WTC11 (cell line): ENCODE measurements at regions not wholly inside any gene's neighbourhood (a gene's known extent, or its start where the extent isn't known, plus 50 kb on each side); places are given as distances from the start of the nearest gene placed in this dataset.

Experiments used
- ATF1 ChIP-seq: sonication (generic); formaldehyde crosslinking; IDR thresholded peaks from 2 replicates; pipeline ENCODE4 v1.8.1; 2023; ENCODE audit warnings: mild to moderate bottlenecking, moderate library complexity, missing genetic modification reagents
- CTCF ChIP-seq: fragments of 200-600 bp; IDR thresholded peaks from 2 replicates; pipeline ENCODE4 v1.8.0; 2022; ENCODE audit warnings: antibody characterized with exemption
- E2F1 ChIP-seq: sonication (generic); formaldehyde crosslinking; IDR thresholded peaks from 2 replicates; pipeline ENCODE4 v1.8.0; 2022; ENCODE audit warnings: mild to moderate bottlenecking, missing genetic modification reagents
- ESRRA ChIP-seq: sonication (generic); formaldehyde crosslinking; IDR thresholded peaks from 2 replicates; pipeline ENCODE4 v1.8.1; 2022; ENCODE audit warnings: mild to moderate bottlenecking, missing genetic modification reagents, borderline replicate concordance
- JUN ChIP-seq: sonication (generic); formaldehyde crosslinking; IDR thresholded peaks from 2 replicates; pipeline ENCODE4 v1.8.0; 2023; ENCODE audit warnings: mild to moderate bottlenecking, missing genetic modification reagents
- NFE2L1 ChIP-seq: sonication (generic); formaldehyde crosslinking; IDR thresholded peaks from 2 replicates; pipeline ENCODE4 v1.8.1; 2023; ENCODE audit warnings: missing genetic modification reagents
- NFYB ChIP-seq: sonication (generic); formaldehyde crosslinking; conservative IDR thresholded peaks from 2 replicates; pipeline ENCODE4 v1.8.0; 2022; ENCODE audit warnings: low read depth, missing genetic modification reagents
- PRDM15 ChIP-seq: sonication (generic); formaldehyde crosslinking; IDR thresholded peaks from 2 replicates; pipeline ENCODE4 v1.8.0; 2022; ENCODE audit warnings: missing genetic modification reagents
- SOX15 ChIP-seq: fragments of 250-450 bp; sonication (Bioruptor Pico); IDR thresholded peaks from 2 replicates; pipeline ENCODE4 v1.9.0; 2021; ENCODE audit warnings: mild to moderate bottlenecking
- ZNF263 ChIP-seq: sonication (generic); formaldehyde crosslinking; IDR thresholded peaks from 2 replicates; pipeline ENCODE4 v1.8.1; 2022; ENCODE audit warnings: low read depth, mild to moderate bottlenecking, moderate library complexity, missing genetic modification reagents
- ZNF423 ChIP-seq: fragments of 250-450 bp; sonication (Bioruptor Pico); IDR thresholded peaks from 2 replicates; pipeline ENCODE4 v2.1.2; 2022; ENCODE audit warnings: mild to moderate bottlenecking, moderate library complexity
- ZNF512 ChIP-seq: sonication (generic); formaldehyde crosslinking; IDR thresholded peaks from 2 replicates; pipeline ENCODE4 v1.8.1; 2022; ENCODE audit warnings: missing genetic modification reagents, borderline replicate concordance

GRCh38 chr4:116877069-116877468, 208.3 kb downstream of the TRAM1L1 start:
- TF ChIP-seq CTCF (no peak), E2F1 (CRISPR knock-in tag) (no peak), ATF1 (CRISPR knock-in tag) (no peak), PRDM15 (CRISPR knock-in tag) (no peak), NFE2L1 (CRISPR knock-in tag) (no peak), JUN (CRISPR knock-in tag) (no peak), ESRRA (CRISPR knock-in tag) (no peak), ZNF423 (CRISPR knock-in tag) (no peak), ZNF512 (CRISPR knock-in tag) (no peak), SOX15 (CRISPR knock-in tag) (no peak), ZNF263 (CRISPR knock-in tag) (no peak), NFYB (CRISPR knock-in tag) (no peak)
